Retinal pigment epithelial cell (primary cell): ENCODE measurements at regions not wholly inside any gene's neighbourhood (a gene's known extent, or its start where the extent isn't known, plus 50 kb on each side); places are given as distances from the start of the nearest gene placed in this dataset.

Experiments
- DNase-seq: peaks from one replicate; pipeline ENCODE4 v3.0.0-alpha.2; 2010; ENCODE audit warnings: low read depth
- H3K4me3 ChIP-seq: 2 replicates; pipeline ENCODE4 v1.5.1; 2011; ENCODE audit warnings: mild to moderate bottlenecking, low read length, control low read depth, moderate library complexity
- CTCF ChIP-seq: conservative IDR thresholded peaks from 2 replicates; pipeline ENCODE4 v1.5.1; 2011; ENCODE audit warnings: low read depth, low read length, control low read depth, inconsistent platforms

DNA sequence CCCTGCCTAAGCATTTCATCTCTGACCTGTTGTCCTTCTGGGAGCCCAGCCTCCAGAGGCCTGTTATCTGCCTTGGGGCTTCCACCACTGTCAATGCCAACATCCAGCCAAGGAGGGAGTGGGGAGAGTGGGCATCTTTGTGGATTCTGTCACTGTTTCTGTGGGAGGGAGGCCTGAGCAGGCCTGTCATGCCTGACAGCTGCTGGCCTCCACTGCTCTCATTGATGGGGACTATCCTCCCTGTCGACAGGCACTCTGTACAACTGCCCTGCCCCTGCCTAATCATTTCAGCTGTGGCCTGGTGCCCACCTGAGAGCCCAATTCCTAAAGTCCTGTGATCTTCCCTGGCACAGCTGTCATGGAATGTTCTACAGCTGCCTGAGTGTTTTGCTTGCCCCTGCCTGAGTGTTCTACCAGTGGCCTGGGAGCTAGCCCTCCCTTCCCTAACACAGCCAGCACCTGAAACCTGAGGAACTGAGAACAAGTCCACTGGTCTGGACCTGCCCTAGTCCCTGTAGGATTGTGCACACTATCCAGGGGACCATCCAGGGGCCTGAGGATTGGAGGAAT, 145.3 kb downstream of the FAM83B start:
- no peak for DNase-seq
- H3K4me3 ChIP-seq = no peak overlapping the region
- TF ChIP-seq CTCF = no peak

- no peak overlapping the region for H3K4me3 ChIP-seq
- peak; percentile 38 for TF ChIP-seq CTCF
- DNase-seq = no peak
Measured at GRCh38 chr6:54992789-54993188, 146.2 kb downstream of the FAM83B start.

GRCh38 chr6:54993294-54993693, 146.7 kb downstream of the FAM83B start:
- H3K4me3 ChIP-seq = no peak overlapping the region
- TF ChIP-seq CTCF = no peak
- DNase-seq = no peak

- DNase-seq = no peak
- no peak overlapping the region for H3K4me3 ChIP-seq
- TF ChIP-seq CTCF = no peak
Measured at GRCh38 chr6:54993948-54994347, 147.4 kb downstream of the FAM83B start.

- no peak for TF ChIP-seq CTCF
Measured at GRCh38 chr6:54998576-54998975, 152.0 kb downstream of the FAM83B start.

GRCh38 chr6:55003719-55004430, 157.3 kb downstream of the FAM83B start:
- no peak for DNase-seq
- TF ChIP-seq CTCF = no peak
- H3K4me3 ChIP-seq = no peak overlapping the region

More at GRCh38 chr6:54998576-54998975, 152.0 kb downstream of the FAM83B start:
- DNase-seq = no peak
- H3K4me3 ChIP-seq = no peak overlapping the region

DNA sequence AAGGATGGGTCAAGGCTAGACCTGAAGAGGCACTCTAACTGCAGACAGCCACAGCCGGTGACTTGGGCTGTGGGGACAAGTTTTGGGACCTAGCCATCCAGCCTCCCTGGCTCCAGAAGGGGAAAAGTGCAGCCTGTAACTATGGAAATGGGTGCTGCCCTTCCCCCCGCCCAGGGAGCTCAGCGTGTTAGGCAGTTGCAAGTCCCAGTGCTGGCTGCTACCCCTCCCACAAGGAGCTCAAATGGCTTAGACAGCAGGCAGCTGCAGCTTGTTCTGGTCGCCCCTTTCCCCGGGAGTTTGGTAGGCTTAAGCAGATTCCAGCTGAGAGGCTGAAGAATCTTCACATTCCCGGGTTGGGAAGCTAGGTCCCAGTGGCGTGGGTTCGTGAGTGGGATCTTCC, 162.6 kb downstream of the FAM83B start:
- no peak for DNase-seq
- TF ChIP-seq CTCF = no peak
- H3K4me3 ChIP-seq = no peak overlapping the region
